ENCODE measurements at regions not wholly inside any gene's neighbourhood (a gene's known extent, or its start where the extent isn't known, plus 50 kb on each side); places are given as distances from the start of the nearest gene placed in this dataset.

DNA sequence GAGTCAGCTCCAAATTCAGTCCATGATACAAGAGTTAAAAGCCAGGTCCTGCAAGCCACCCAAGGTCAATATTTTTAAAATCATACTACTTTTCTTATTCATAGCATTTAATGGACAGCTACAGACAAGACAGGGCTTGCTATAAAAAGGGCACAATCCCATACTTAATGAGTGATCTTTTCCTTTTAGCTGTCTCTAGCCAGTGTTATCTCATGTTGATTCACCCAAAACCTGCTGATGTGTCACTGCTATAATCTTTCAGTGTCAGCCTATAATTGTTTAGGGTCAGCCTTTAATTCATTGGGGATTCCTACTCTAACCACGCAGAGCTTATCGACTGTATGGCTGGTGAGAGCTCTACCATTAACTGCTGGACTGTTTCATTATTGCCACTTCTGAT lies 51.2 kb upstream of the HCCS start:
- Histone ChIP-seq H4K8ac (ENCODE audit: extremely low read depth, insufficient read depth, low read length) (no peak overlapping the region), H3K9me3 (ENCODE audit: insufficient read depth in 2 of 2, low read depth in 1 of 2, low read length in 1 of 2) (no peaks in the 10 kb centered on the region), H3K36me3 (ENCODE audit: control insufficient read depth in 2 of 4, insufficient read depth in 4 of 4, low read length in 3 of 4) (no peaks in the 10 kb centered on the region), H2BK15ac (ENCODE audit: low read length) (no peak overlapping the region), H3K4me1 (replicated peaks in 1 of 4; ENCODE audit: control insufficient read depth in 3 of 4, insufficient read depth in 4 of 4, low read length in 3 of 4) (peaks cover 0 to 3% (median 0%) of the 10 kb centered on the region in 4 experiments; a peak in 2 of 7 replicates), H4K5ac (ENCODE audit: insufficient read length, low read depth, low read length) (no peak overlapping the region), H2AFZ (ENCODE audit: low read length) (no peak overlapping the region), H3K14ac (ENCODE audit: insufficient read length) (no peak overlapping the region), H3K27me3 (replicated peaks in 1 of 4; ENCODE audit: control insufficient read depth in 3 of 4, extremely low read depth in 1 of 4, insufficient read depth in 3 of 4, low read length in 3 of 4) (no peaks in the 10 kb centered on the region), H3K79me1 (ENCODE audit: low read depth, low read length) (no peaks in the 10 kb centered on the region), H2BK5ac (ENCODE audit: low read depth, low read length) (no peak overlapping the region), H3K18ac (ENCODE audit: extremely low read depth, low read length) (no peak overlapping the region), H2BK120ac (replicated peaks; ENCODE audit: low read depth, low read length) (no peak overlapping the region), H2BK12ac (ENCODE audit: low read depth, low read length) (no peak overlapping the region), H4K91ac (replicated peaks; ENCODE audit: insufficient read length, low read length) (no peak overlapping the region), H3K4me2 (ENCODE audit: insufficient read depth in 1 of 2, low read depth in 2 of 2, low read length in 2 of 2) (no peak overlapping the region), H3K4ac (replicated peaks; ENCODE audit: insufficient read length, low read depth, low read length) (no peak overlapping the region), H3K23ac (ENCODE audit: insufficient read length) (no peak overlapping the region), H3K79me2 (ENCODE audit: control insufficient read depth in 1 of 2, insufficient read depth in 2 of 2, low read length in 2 of 2) (no peaks in the 10 kb centered on the region), H2AK5ac (ENCODE audit: low read depth, low read length) (no peak overlapping the region), H3K56ac (replicated peaks; ENCODE audit: insufficient read length, low read depth, low read length) (no peak overlapping the region), H3K9ac (replicated peaks in 1 of 4; ENCODE audit: extremely low read depth in 1 of 4, low read depth in 3 of 4, low read length in 3 of 4) (no peak overlapping the region), H2BK20ac (ENCODE audit: low read length) (no peak overlapping the region), H3K23me2 (ENCODE audit: low read depth, low read length) (no peaks in the 10 kb centered on the region), H4K20me1 (replicated peaks in 1 of 2; ENCODE audit: control insufficient read depth in 1 of 2, insufficient read depth in 2 of 2, low read length in 2 of 2) (no peaks in the 10 kb centered on the region), H3K4me3 (ENCODE audit: extremely low read depth in 1 of 4, insufficient read depth in 2 of 4, low read depth in 3 of 4, low read length in 4 of 4) (no peak overlapping the region), H3K27ac (ENCODE audit: low read depth, low read length) (no peak overlapping the region)
- TF ChIP-seq YY1 (IDR thresholded peaks at IDR 0.05; ENCODE audit: low read depth, low read length), result no peak
- no peak for TF ChIP-seq SIX5 (IDR thresholded peaks at IDR 0.05; ENCODE audit: low read depth, low read length)
- TF ChIP-seq HDAC2 (IDR thresholded peaks at IDR 0.05; ENCODE audit: borderline replicate concordance in 1 of 2, low read depth in 2 of 2, low read length in 2 of 2), result no peak
- TF ChIP-seq ZNF274 (IDR thresholded peaks at IDR 0.05; ENCODE audit: borderline replicate concordance, extremely low read depth, low read length), result no peak
- TF ChIP-seq BCL11A (IDR thresholded peaks at IDR 0.05; ENCODE audit: low read depth in 2 of 2, low read length in 2 of 2), result no peak
- no peak for FAIRE-seq
- ChIA-PET POLR2A (ENCODE audit: partially characterized antibody) (no interaction called here), CTCF (ENCODE audit: partially characterized antibody) (no interaction called here)
- 90% methylated on average over 2 of the region's 2 CpGs; no CpG with 5 or more reads in 1 of the 2 experiments for WGBS, 2 experiments (ENCODE audit: extremely low coverage in 1 of 2, insufficient coverage in 1 of 2, insufficient read length in 1 of 2, insufficient replicate concordance in 2 of 2, low coverage in 1 of 2, low lambda C conversion rate in 2 of 2, missing lambda C conversion rate in 1 of 2)
- DNase-seq (ENCODE audit: low read depth in 1 of 2, low spot score in 2 of 2), result no peak
